OCI-LY7 (cell line): ENCODE measurements at regions not wholly inside any gene's neighbourhood (a gene's known extent, or its start where the extent isn't known, plus 50 kb on each side); places are given as distances from the start of the nearest gene placed in this dataset.

Experiments
- BruUV-seq: library from RNA; stranded (reverse); fragments of 400-500 nt; replicated peaks from 2 replicates; lab custom pipeline; 2021; lab: Mats Ljungman, UMichigan
- CTCF ChIA-PET: fragments of 300-600 bp; sonication (Branson Sonifier 250); formaldehyde crosslinking; loops from one replicate; lab custom pipeline; 2022; ENCODE audit warnings: antibody characterized with exemption; ENCODE audit not compliant: unreplicated experiment; lab: Charles Lee
- POLR2A ChIA-PET: fragments of 300-600 bp; sonication (Branson Sonifier 250); formaldehyde crosslinking; loops from one replicate; lab custom pipeline; 2022; ENCODE audit warnings: antibody characterized with exemption; lab: Charles Lee
- DNase-seq: peaks from one replicate; pipeline ENCODE4 v3.0.0-alpha.2; 2015; ENCODE audit warnings: low spot score
- H2AFZ ChIP-seq: fragments of 200-600 bp; sonication (generic), shearing (Covaris generic); 2 replicates; pipeline ENCODE4 v1.6.1; 2014; ENCODE audit warnings: mild to moderate bottlenecking, antibody characterized with exemption, low read length, moderate library complexity
- H3K27ac ChIP-seq: fragments of 200-600 bp; sonication (generic); 2 replicates; pipeline ENCODE4 v1.5.1; 2014; ENCODE audit warnings: mixed run types, low read depth, mild to moderate bottlenecking, moderate library complexity, low read length, inconsistent platforms; ENCODE audit not compliant: poor library complexity, severe bottlenecking
- H3K36me3 ChIP-seq: fragments of 200-600 bp; sonication (generic); 2 replicates; pipeline ENCODE4 v1.6.1; 2014; ENCODE audit warnings: mild to moderate bottlenecking, antibody characterized with exemption, low read length, moderate library complexity, mixed read lengths; ENCODE audit not compliant: insufficient read depth
- H3K4me1 ChIP-seq: fragments of 200-600 bp; sonication (generic); 2 replicates; pipeline ENCODE4 v1.5.1; 2014; ENCODE audit warnings: mild to moderate bottlenecking, low read length; ENCODE audit not compliant: insufficient read depth, poor library complexity, severe bottlenecking
- H3K4me2 ChIP-seq: fragments of 200-600 bp; sonication (generic); 2 replicates; pipeline ENCODE4 v1.6.1; 2014; ENCODE audit warnings: mild to moderate bottlenecking, low read length
- H3K4me3 ChIP-seq: fragments of 200-600 bp; sonication (generic); 2 replicates; pipeline ENCODE4 v1.5.1; 2014; ENCODE audit warnings: mild to moderate bottlenecking, low read depth, low read length; ENCODE audit not compliant: poor library complexity, severe bottlenecking
- H3K79me2 ChIP-seq: fragments of 200-600 bp; sonication (generic); 2 replicates; pipeline ENCODE4 v1.6.1; 2016; ENCODE audit warnings: low read depth, mild to moderate bottlenecking, low read length, moderate library complexity, mixed read lengths; ENCODE audit not compliant: insufficient read depth
- H3K9me2 ChIP-seq: fragments of 200-600 bp; sonication (generic); 2 replicates; pipeline ENCODE4 v1.6.1; 2016; ENCODE audit warnings: mild to moderate bottlenecking, low read length, mixed read lengths; ENCODE audit not compliant: insufficient read depth
- H3K9me3 ChIP-seq: fragments of 200-600 bp; sonication (generic); 2 replicates; pipeline ENCODE4 v1.6.1; 2014; ENCODE audit warnings: mild to moderate bottlenecking, mixed run types, low read length, mixed read lengths
- H4K20me1 ChIP-seq: fragments of 200-600 bp; sonication (generic); 2 replicates; pipeline ENCODE4 v1.6.1; 2014; ENCODE audit warnings: mild to moderate bottlenecking, antibody characterized with exemption, low read length, moderate library complexity, mixed read lengths; ENCODE audit not compliant: insufficient read depth
- CTCF ChIP-seq: fragments of 200-600 bp; sonication (generic); conservative IDR thresholded peaks from 2 replicates; pipeline ENCODE4 v1.5.1; 2014; ENCODE audit warnings: mild to moderate bottlenecking, antibody characterized with exemption, low read length, moderate library complexity, mixed read lengths
- EZH2phosphoT487 ChIP-seq: fragments of 200-600 bp; sonication (generic); IDR thresholded peaks from 2 replicates; pipeline ENCODE4 v1.6.1; 2018; ENCODE audit warnings: low read depth, borderline replicate concordance, mild to moderate bottlenecking, mixed run types, antibody characterized with exemption, low read length, moderate library complexity, mixed read lengths
- intact Hi-C: fragments of 100-400 bp; cut with micrococcal nuclease; formaldehyde crosslinking; loops from one replicate; pipeline ENCODE4 v1.10.0; 2022; ENCODE audit not compliant: unreplicated experiment

DNA sequence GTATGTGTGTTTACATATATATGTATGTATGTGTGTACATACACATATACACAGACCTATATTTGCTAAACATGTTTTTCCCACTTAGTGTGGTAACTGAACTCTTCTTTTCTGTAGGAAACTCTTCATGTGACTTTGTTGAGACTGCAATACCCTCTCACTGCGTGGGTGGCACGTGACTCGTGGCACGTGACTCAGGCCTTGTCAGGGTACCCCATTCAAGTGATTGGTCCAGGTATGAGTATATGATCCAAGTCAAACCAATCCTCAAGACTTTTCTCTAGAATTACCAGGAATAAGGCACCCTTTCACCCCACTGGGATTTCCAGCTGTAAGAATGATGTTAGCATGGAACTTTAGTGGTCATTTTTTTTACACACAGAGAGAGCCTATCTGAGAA lies 149.2 kb upstream of the KCNK2 start:
- no peaks in the 10 kb centered on the region for H3K9me3 ChIP-seq
- H3K36me3 ChIP-seq, result no peaks in the 10 kb centered on the region
- ChIA-PET CTCF (no interaction called here), POLR2A (interaction anchor here (0.6 to 1.0 kb wide), 2 partner anchors 113 to 661 kb away, joined by 3 read pairs; no protein-coding TSS in a partner anchor)
- DNase-seq, result no peak
- intact Hi-C loops, result no loop called here
- H3K9me2 ChIP-seq, result no peaks in the 10 kb centered on the region
- H4K20me1 ChIP-seq, result no peaks in the 10 kb centered on the region
- TF ChIP-seq CTCF (no peak), EZH2phosphoT487 (no peak)
- no peaks in the 10 kb centered on the region for H3K4me1 ChIP-seq
- H3K79me2 ChIP-seq, result no peaks in the 10 kb centered on the region
- H3K4me2 ChIP-seq, result no peak overlapping the region
- no peak overlapping the region for H3K4me3 ChIP-seq
- no peak overlapping the region for H2AFZ ChIP-seq
- BruUV-seq, result no TSS peak
- H3K27ac ChIP-seq, result no peak overlapping the region

- no peaks in the 10 kb centered on the region for H4K20me1 ChIP-seq
- no peak overlapping the region for H2AFZ ChIP-seq
- H3K9me3 ChIP-seq, result no peaks in the 10 kb centered on the region
- H3K9me2 ChIP-seq, result no peaks in the 10 kb centered on the region
- CTCF ChIA-PET, result no interaction called here
- H3K27ac ChIP-seq, result no peak overlapping the region
- TF ChIP-seq CTCF (no peak), EZH2phosphoT487 (no peak)
- H3K4me1 ChIP-seq, result no peaks in the 10 kb centered on the region
- intact Hi-C loops, result no loop called here
- BruUV-seq, result no TSS peak
- H3K4me2 ChIP-seq, result no peak overlapping the region
- H3K36me3 ChIP-seq, result no peaks in the 10 kb centered on the region
- H3K79me2 ChIP-seq, result no peaks in the 10 kb centered on the region
- POLR2A ChIA-PET, result interaction anchor here (1.0 to 1.2 kb wide), 2 partner anchors 39 to 112 kb away, joined by 3 read pairs; no protein-coding TSS in a partner anchor
- no peak for DNase-seq
- H3K4me3 ChIP-seq, result no peak overlapping the region
These were observed 148.5 kb upstream of the KCNK2 start for GRCh38 chr1:214934045-214934444.

GRCh38 chr1:214935258-214935657 lies 147.3 kb upstream of the KCNK2 start:
- ChIA-PET POLR2A (no interaction called here), CTCF (no interaction called here)
- intact Hi-C loops, result no loop called here
- TF ChIP-seq EZH2phosphoT487, result no peak
- TF ChIP-seq CTCF, result no peak
- Histone ChIP-seq H3K27ac (no peak overlapping the region), H3K4me3 (no peak overlapping the region), H3K4me1 (no peaks in the 10 kb centered on the region), H3K9me2 (no peaks in the 10 kb centered on the region), H3K36me3 (no peaks in the 10 kb centered on the region), H3K79me2 (no peaks in the 10 kb centered on the region), H3K9me3 (no peaks in the 10 kb centered on the region), H4K20me1 (no peaks in the 10 kb centered on the region), H2AFZ (no peak overlapping the region), H3K4me2 (no peak overlapping the region)
- no peak for DNase-seq
- no TSS peak for BruUV-seq
